ENCODE measurements at regions not wholly inside any gene's neighbourhood (a gene's known extent, or its start where the extent isn't known, plus 50 kb on each side); places are given as distances from the start of the nearest gene placed in this dataset.
"Not testable (repeated sequence)": the region's sequence is repeated elsewhere in the genome, so short reads cannot be mapped to it uniquely, and the experiment has no call there.

- TF ChIP-seq CTCF (IDR thresholded peaks at IDR 0.05; ENCODE audit: low read depth, low read length) = no peak
- POLR2A ChIA-PET = no interaction called here
- Histone ChIP-seq H3K27ac (ENCODE audit: low read depth, low read length) (no peak overlapping the region), H3K9me3 (ENCODE audit: control insufficient read depth, insufficient read depth, low read length) (peaks cover 3% of the 10 kb centered on the region; the same call in 1 of the 2 replicates), H3K4me3 (ENCODE audit: low read depth, low read length) (no peak overlapping the region), H3K27me3 (ENCODE audit: control insufficient read depth, insufficient read depth, low read length) (no peaks in the 10 kb centered on the region)
- CTCF ChIA-PET = no interaction called here
- no peak for DNase-seq (ENCODE audit: low read depth, low spot score)
Measured at GRCh38 chr21:41567901-41568510, 60.0 kb upstream of the TMPRSS2 start.

GRCh38 chr21:41567237-41567636 is 59.3 kb upstream of the TMPRSS2 start:
- H3K27ac ChIP-seq (ENCODE audit: low read depth, low read length); CTCF ChIA-PET; H3K9me3 ChIP-seq (ENCODE audit: control insufficient read depth, insufficient read depth, low read length); DNase-seq (ENCODE audit: low read depth, low spot score); H3K27me3 ChIP-seq (ENCODE audit: control insufficient read depth, insufficient read depth, low read length); POLR2A ChIA-PET; H3K4me3 ChIP-seq (ENCODE audit: low read depth, low read length): not testable (repeated sequence)

DNA sequence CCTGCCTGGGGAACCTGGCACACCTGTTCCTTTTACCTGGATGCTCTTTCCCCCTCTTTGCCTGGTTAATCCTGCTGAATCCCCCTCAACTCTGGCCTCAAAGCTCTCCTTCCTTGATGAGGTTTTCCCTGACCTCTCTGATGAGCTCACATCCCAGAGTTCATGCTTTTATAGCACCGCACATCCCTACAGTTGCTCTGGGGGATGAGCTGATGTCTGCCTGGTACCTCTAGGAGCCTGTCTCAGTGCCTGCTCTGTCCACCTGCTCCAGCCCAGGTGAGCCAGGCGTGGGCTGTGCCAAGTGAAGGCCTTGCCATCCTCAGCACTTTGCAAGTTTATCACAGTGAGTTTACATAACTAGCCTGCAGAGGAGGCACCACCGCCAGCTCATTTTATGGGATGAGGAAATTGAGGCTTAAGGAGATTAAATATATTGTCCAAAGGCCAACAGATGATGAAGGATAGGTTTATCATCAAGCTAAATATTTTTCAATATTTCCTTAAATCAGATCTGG is 58.6 kb upstream of the TMPRSS2 start:
- Histone ChIP-seq H3K4me3 (ENCODE audit: low read depth, low read length) (no peak overlapping the region), H3K27ac (ENCODE audit: low read depth, low read length) (no peak overlapping the region), H3K9me3 (ENCODE audit: control insufficient read depth, insufficient read depth, low read length) (peaks cover 3% of the 10 kb centered on the region; the same call in 1 of the 2 replicates), H3K27me3 (ENCODE audit: control insufficient read depth, insufficient read depth, low read length) (no peaks in the 10 kb centered on the region)
- no peak for TF ChIP-seq CTCF (IDR thresholded peaks at IDR 0.05; ENCODE audit: low read depth, low read length)
- ChIA-PET POLR2A (no interaction called here), CTCF (no interaction called here)
- DNase-seq (ENCODE audit: low read depth, low spot score) = no peak

GRCh38 chr21:41565550-41565949 is 57.6 kb upstream of the TMPRSS2 start:
- H3K27ac ChIP-seq (ENCODE audit: low read depth, low read length) = no peak overlapping the region
- no peaks in the 10 kb centered on the region for H3K27me3 ChIP-seq (ENCODE audit: control insufficient read depth, insufficient read depth, low read length)
- ChIA-PET CTCF (interaction anchor here (1.4 kb wide), 1 partner anchor 251 kb away, joined by 7 read pairs; no protein-coding TSS in a partner anchor), POLR2A (no interaction called here)
- no peak for DNase-seq (ENCODE audit: low read depth, low spot score)
- TF ChIP-seq CTCF (IDR thresholded peaks at IDR 0.05; ENCODE audit: low read depth, low read length) = no peak
- peaks cover 3% of the 10 kb centered on the region; the same call in 1 of the 2 replicates for H3K9me3 ChIP-seq (ENCODE audit: control insufficient read depth, insufficient read depth, low read length)
- no peak overlapping the region for H3K4me3 ChIP-seq (ENCODE audit: low read depth, low read length)

DNA sequence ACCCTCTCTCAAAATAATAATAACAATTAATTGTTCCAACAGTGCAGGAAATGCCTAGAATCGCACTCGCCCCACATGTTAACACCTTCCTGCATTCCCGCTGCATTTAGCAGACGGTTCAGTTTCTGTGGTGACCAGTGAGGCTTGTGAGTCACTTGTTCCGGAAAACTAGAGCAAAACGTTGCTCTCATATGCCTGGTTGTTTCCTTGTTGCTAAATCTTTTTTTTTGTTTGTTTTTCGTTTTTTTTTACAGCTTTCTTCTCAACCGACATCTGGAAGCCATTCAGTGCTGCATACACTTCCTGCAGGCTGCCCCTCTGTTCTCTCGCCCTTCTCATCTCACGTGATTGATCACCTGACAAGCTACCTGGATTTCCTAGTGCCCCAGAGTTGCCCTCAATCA is 56.9 kb upstream of the TMPRSS2 start:
- DNase-seq (ENCODE audit: low read depth, low spot score) = no peak
- Histone ChIP-seq H3K27me3 (ENCODE audit: control insufficient read depth, insufficient read depth, low read length) (no peaks in the 10 kb centered on the region), H3K9me3 (ENCODE audit: control insufficient read depth, insufficient read depth, low read length) (peaks cover 3% of the 10 kb centered on the region; the same call in 1 of the 2 replicates), H3K27ac (ENCODE audit: low read depth, low read length) (no peak overlapping the region), H3K4me3 (ENCODE audit: low read depth, low read length) (no peak overlapping the region)
- CTCF ChIA-PET = interaction anchor here (1.4 kb wide), 1 partner anchor 252 kb away, joined by 7 read pairs; no protein-coding TSS in a partner anchor
- no peak for TF ChIP-seq CTCF (IDR thresholded peaks at IDR 0.05; ENCODE audit: low read depth, low read length)
- POLR2A ChIA-PET = no interaction called here
